ENCODE measurements at regions not wholly inside any gene's neighbourhood (a gene's known extent, or its start where the extent isn't known, plus 50 kb on each side); places are given as distances from the start of the nearest gene placed in this dataset.
"Not testable (repeated sequence)": the region's sequence is repeated elsewhere in the genome, so short reads cannot be mapped to it uniquely, and the experiment has no call there.

- no peak for DNase-seq
Observed at GRCh38 chr3:20539666-20540065, 353.7 kb upstream of the SGO1 start.

- no peak for DNase-seq
Observed at GRCh38 chr3:20537234-20537633, 351.2 kb upstream of the SGO1 start.

GRCh38 chr3:20529911-20530310 is 343.9 kb upstream of the SGO1 start:
- no peak for DNase-seq

GRCh38 chr3:20528180-20528770 is 342.3 kb upstream of the SGO1 start:
- DNase-seq: no peak

- no peak for DNase-seq
Observed at GRCh38 chr3:20527368-20527767, 341.4 kb upstream of the SGO1 start.

GRCh38 chr3:20524328-20524727 is 338.3 kb upstream of the SGO1 start:
- no peak for DNase-seq

- no peak for DNase-seq
Observed at GRCh38 chr3:20523293-20523692, 337.3 kb upstream of the SGO1 start.

GRCh38 chr3:20517316-20517715 is 331.3 kb upstream of the SGO1 start:
- not testable (repeated sequence) for DNase-seq

GRCh38 chr3:20516311-20516710 is 330.3 kb upstream of the SGO1 start:
- DNase-seq: no peak

- DNase-seq: no peak
Observed at GRCh38 chr3:20515834-20516233, 329.8 kb upstream of the SGO1 start.

- DNase-seq: no peak
Observed at GRCh38 chr3:20511863-20512505, 326.0 kb upstream of the SGO1 start.

GRCh38 chr3:20510396-20510795 is 324.4 kb upstream of the SGO1 start:
- no peak for DNase-seq

- no peak for DNase-seq
Observed at GRCh38 chr3:20503394-20504082, 317.5 kb upstream of the SGO1 start.

GRCh38 chr3:20490996-20491395 is 305.0 kb upstream of the SGO1 start:
- DNase-seq: no peak

- DNase-seq: no peak
Observed at GRCh38 chr3:20488151-20488550, 302.1 kb upstream of the SGO1 start.

- DNase-seq: no peak
Observed at GRCh38 chr3:20484126-20484525, 298.1 kb upstream of the SGO1 start.

- no peak for DNase-seq
Observed at GRCh38 chr3:20482350-20482749, 296.3 kb upstream of the SGO1 start.

- DNase-seq: no peak
Observed at GRCh38 chr3:20480786-20481365, 294.9 kb upstream of the SGO1 start.

GRCh38 chr3:20478436-20478835 is 292.4 kb upstream of the SGO1 start:
- DNase-seq: no peak

GRCh38 chr3:20464237-20464636 is 278.2 kb upstream of the SGO1 start:
- not testable (repeated sequence) for DNase-seq

GRCh38 chr3:20462723-20463122 is 276.7 kb upstream of the SGO1 start:
- no peak for DNase-seq

GRCh38 chr3:20462226-20462625 is 276.2 kb upstream of the SGO1 start:
- no peak for DNase-seq

GRCh38 chr3:20458994-20459716 is 273.1 kb upstream of the SGO1 start:
- no peak for DNase-seq

Data from NCI-H2227 treated with DMSO at 0.1 percent for 48 hours (cell line).